ENCODE measurements at regions not wholly inside any gene's neighbourhood (a gene's known extent, or its start where the extent isn't known, plus 50 kb on each side); places are given as distances from the start of the nearest gene placed in this dataset.

- TF ChIP-seq CTCF (IDR thresholded peaks at IDR 0.05; ENCODE audit: low read depth, low read length) (no peak), POLR2A (IDR thresholded peaks at IDR 0.05; ENCODE audit: extremely low read depth, insufficient read length) (no peak)
Measured at GRCh38 chr18:2213905-2214304, 357.4 kb downstream of the METTL4 start.
